K562 (cell line): ENCODE measurements at regions not wholly inside any gene's neighbourhood (a gene's known extent, or its start where the extent isn't known, plus 50 kb on each side); places are given as distances from the start of the nearest gene placed in this dataset.

Source experiments
- ATAC-seq: fragments of 200-7000 bp; cut with Tn5 transposase; 3 replicates; pipeline ENCODE4 v1.9.1; 2020; ENCODE audit warnings: moderate library complexity
- BruUV-seq: library from RNA; stranded (reverse); fragments of 400-500 nt; replicated peaks from 2 replicates; lab custom pipeline; 2021; lab: Mats Ljungman, UMichigan
- CTCF ChIA-PET: fragments of 300-600 bp; formaldehyde crosslinking; extraction: SDS; loops from one replicate; lab custom pipeline; 2021; ENCODE audit warnings: low intra/inter-chr PET ratio; lab: Yijun Ruan, JAX
- POLR2A ChIA-PET: fragments of 300-600, 350-650 bp; sonication (Branson Sonifier 250); formaldehyde crosslinking; extraction: SDS; loops from one replicate; lab custom pipeline; 2021; ENCODE audit warnings: antibody characterized with exemption, inconsistent platforms; lab: Yijun Ruan, JAX
- DNase-seq, 4 experiments: peaks; one replicate each; pipeline versions ENCODE4 v3.0.0 to v3.0.0-alpha.2; 2011 to 2018; ENCODE audit warnings: low spot score in 3 of 4, mixed read lengths in 3 of 4; ENCODE audit errors: extremely low read depth in 1 of 4
- FAIRE-seq: peaks from 2 replicates; lab custom pipeline; 2011; peaks lifted over from hg19 to GRCh38; lab: Jason Lieb, UNC
- H2AFZ ChIP-seq: 2 replicates; pipeline ENCODE4 v1.6.0; 2011; ENCODE audit warnings: low read depth, low read length, control low read depth, inconsistent platforms
- H3K27ac ChIP-seq: fragments of 200-600 bp; 3 replicates; pipeline ENCODE4 v1.8.0; 2011; ENCODE audit warnings: low read depth, mild to moderate bottlenecking, control low read depth, inconsistent platforms, low read length, moderate library complexity, mixed read lengths; ENCODE audit errors: extremely low read depth
- H3K27me3 ChIP-seq, 2 experiments: fragments of 300-600 bp in 1 of 2; 2 replicates in 1 of 2; 3 replicates in 1 of 2; pipeline versions ENCODE4 v1.6.0 to v1.8.0; 2011; ENCODE audit warnings: inconsistent platforms in 2 of 2, low read length in 2 of 2, mild to moderate bottlenecking in 1 of 2, mixed read lengths in 1 of 2, moderate library complexity in 1 of 2; ENCODE audit not compliant: control insufficient read depth in 2 of 2, insufficient read depth in 2 of 2
- H3K36me3 ChIP-seq: fragments of 300-600 bp; 3 replicates; pipeline ENCODE4 v1.8.0; 2011; ENCODE audit warnings: mild to moderate bottlenecking, low read length, inconsistent platforms; ENCODE audit not compliant: control insufficient read depth, insufficient read depth
- H3K4me1 ChIP-seq, 2 experiments: fragments of 200-600 bp in 1 of 2; replicated peaks in 1 of 2; 2 replicates in 1 of 2; 3 replicates in 1 of 2; pipeline versions ENCODE4 v1.5.1 to v1.8.0; 2011; ENCODE audit warnings: inconsistent platforms in 2 of 2, low read length in 2 of 2, mild to moderate bottlenecking in 1 of 2, mixed read lengths in 1 of 2, moderate library complexity in 1 of 2; ENCODE audit not compliant: control insufficient read depth in 2 of 2, insufficient read depth in 2 of 2
- H3K4me2 ChIP-seq: 2 replicates; pipeline ENCODE4 v1.6.1; 2011; ENCODE audit warnings: low read length, control low read depth, inconsistent platforms, mixed read lengths; ENCODE audit not compliant: insufficient read depth
- H3K4me3 ChIP-seq: fragments of 200-600 bp; sonication (generic), shearing (Covaris generic); 2 replicates; pipeline ENCODE4 v1.5.1; 2016; ENCODE audit warnings: control low read depth, inconsistent platforms
- H3K79me2 ChIP-seq: fragments of 200-600 bp; 3 replicates; pipeline ENCODE4 v1.8.0; 2011; ENCODE audit warnings: low read length, inconsistent platforms; ENCODE audit not compliant: control insufficient read depth, insufficient read depth
- H3K9ac ChIP-seq, 2 experiments: 2 replicates each; pipeline versions ENCODE4 v1.6.0 to v1.6.1; 2011; ENCODE audit warnings: low read depth in 2 of 2, low read length in 2 of 2, control low read depth in 1 of 2, inconsistent platforms in 1 of 2, mild to moderate bottlenecking in 1 of 2, mixed read lengths in 1 of 2; ENCODE audit not compliant: insufficient read depth in 1 of 2
- H3K9me1 ChIP-seq: one replicate; pipeline ENCODE4 v1.6.0; 2011; ENCODE audit warnings: inconsistent platforms, mild to moderate bottlenecking, low read length, moderate library complexity; ENCODE audit not compliant: control insufficient read depth, insufficient read depth
- H3K9me3 ChIP-seq: replicated peaks from 2 replicates; pipeline ENCODE4 v1.5.1; 2011; ENCODE audit warnings: low read depth, low read length, inconsistent platforms; ENCODE audit not compliant: control insufficient read depth, insufficient read depth
- H4K20me1 ChIP-seq: replicated peaks from 2 replicates; pipeline ENCODE4 v1.6.1; 2011; ENCODE audit warnings: low read length, inconsistent platforms, mixed read lengths; ENCODE audit not compliant: control insufficient read depth, insufficient read depth
- BCOR ChIP-seq: fragments of 450-650 bp; IDR thresholded peaks from 2 replicates; pipeline ENCODE4 v1.6.1; 2016
- CBX3 ChIP-seq, 2 experiments: IDR thresholded peaks; 1 replicate in 1 of 2; 2 replicates in 1 of 2; pipeline ENCODE4 v1.6.1; 2012; ENCODE audit warnings: inconsistent platforms in 2 of 2, low read length in 2 of 2, borderline replicate concordance in 1 of 2, control low read depth in 1 of 2
- NFXL1 ChIP-seq: fragments of 450-650 bp; formaldehyde crosslinking; IDR thresholded peaks from 2 replicates; pipeline ENCODE4 v1.4.0; 2021; ENCODE audit warnings: mild to moderate bottlenecking
- NUFIP1 ChIP-seq: fragments of 450-650 bp; IDR thresholded peaks from 2 replicates; pipeline ENCODE4 v1.6.1; 2018; ENCODE audit not compliant: partially characterized antibody
- TGIF2 ChIP-seq: sonication (generic); formaldehyde crosslinking; IDR thresholded peaks from 2 replicates; pipeline ENCODE4 v1.8.1; 2022; ENCODE audit warnings: mild to moderate bottlenecking, missing genetic modification reagents, moderate library complexity
- ZNF12 ChIP-seq: sonication (generic); formaldehyde crosslinking; IDR thresholded peaks from 2 replicates; pipeline ENCODE4 v1.4.0; 2020; ENCODE audit warnings: mild to moderate bottlenecking, missing genetic modification reagents
- ZNF639 ChIP-seq, 2 experiments: fragments of 200-800 bp in 1 of 2; sonication (Bioruptor generic) in 1 of 2; sonication (generic) in 1 of 2; formaldehyde crosslinking in 1 of 2; IDR thresholded peaks in 1 of 2; conservative IDR thresholded peaks in 1 of 2; 2 replicates each; pipeline versions ENCODE4 v1.5.0 to v1.6.1; 2016 to 2020; ENCODE audit warnings: missing compliant biosample characterization in 1 of 2, missing genetic modification characterization in 1 of 2, missing genetic modification reagents in 1 of 2
- WGBS: fragments of 100-300 bp; shearing (Covaris generic); methylation state at CpG from one replicate; pipeline ENCODE4 v1.1.6; 2016; ENCODE audit warnings: low coverage, mixed read lengths; ENCODE audit not compliant: insufficient coverage; ENCODE audit errors: missing lambda C conversion rate; 5-methylcytosine and 5-hydroxymethylcytosine counted together
- in situ Hi-C: fragments of 300-500 bp; cut with MboI; formaldehyde crosslinking; loops from 4 replicates; pipeline ENCODE4 v1.15.0; 2018; ENCODE audit warnings: inconsistent platforms, mixed read lengths
- intact Hi-C: fragments of 100-400 bp; cut with micrococcal nuclease; formaldehyde crosslinking; loops from 2 replicates; pipeline ENCODE4 v1.14.2; 2022
- TF ChIP-seq, protein P1 (sequence below), 3 experiments: fragments of 200-800 bp in 1 of 3; fragments of 250-450 bp in 1 of 3; fragments of 450-650 bp in 1 of 3; sonication (Bioruptor Pico) in 1 of 3; sonication (Bioruptor generic) in 1 of 3; formaldehyde crosslinking in 1 of 3; IDR thresholded peaks; 2 replicates each; pipeline versions ENCODE4 v1.6.1 to v1.8.0; 2016 to 2022; ENCODE audit warnings: mild to moderate bottlenecking in 2 of 3, missing genetic modification characterization in 2 of 3, missing compliant biosample characterization in 1 of 3, moderate library complexity in 1 of 3
- TF ChIP-seq, protein P2 (sequence below): fragments of 450-650 bp; IDR thresholded peaks from 2 replicates; pipeline ENCODE4 v1.6.1; 2016; ENCODE audit warnings: low read depth

- Histone ChIP-seq H4K20me1 (no peaks in the 10 kb centered on the region; the same call in 1 of the 2 replicates), H3K79me2 (no peaks in the 10 kb centered on the region), H3K36me3 (no peaks in the 10 kb centered on the region), H3K4me2 (no peak overlapping the region), H3K9ac (no peak overlapping the region), H3K9me3 (peaks cover 5% of the 10 kb centered on the region), H3K4me3 (no peak overlapping the region), H2AFZ (no peak overlapping the region), H3K27me3 (peaks cover 27 to 67% of the 10 kb centered on the region in 2 experiments; a peak in 4 of 5 replicates), H3K27ac (no peak overlapping the region), H3K9me1 (no peaks in the 10 kb centered on the region), H3K4me1 (peaks cover 2 to 33% of the 10 kb centered on the region in 2 experiments; a peak in 3 of 5 replicates)
- BruUV-seq = no TSS peak
- ATAC-seq = no peak
- CTCF ChIA-PET = no interaction called here
- FAIRE-seq = no peak
- POLR2A ChIA-PET = no interaction called here
- no peak for DNase-seq
- 5% methylated on average over 4 of the region's 4 CpGs for WGBS
- intact Hi-C loops = no loop called here
- in situ Hi-C loops = no loop called here
- TF ChIP-seq TGIF2 = no peak
- TF ChIP-seq NUFIP1 = no peak
- TF ChIP-seq, protein P1, sequence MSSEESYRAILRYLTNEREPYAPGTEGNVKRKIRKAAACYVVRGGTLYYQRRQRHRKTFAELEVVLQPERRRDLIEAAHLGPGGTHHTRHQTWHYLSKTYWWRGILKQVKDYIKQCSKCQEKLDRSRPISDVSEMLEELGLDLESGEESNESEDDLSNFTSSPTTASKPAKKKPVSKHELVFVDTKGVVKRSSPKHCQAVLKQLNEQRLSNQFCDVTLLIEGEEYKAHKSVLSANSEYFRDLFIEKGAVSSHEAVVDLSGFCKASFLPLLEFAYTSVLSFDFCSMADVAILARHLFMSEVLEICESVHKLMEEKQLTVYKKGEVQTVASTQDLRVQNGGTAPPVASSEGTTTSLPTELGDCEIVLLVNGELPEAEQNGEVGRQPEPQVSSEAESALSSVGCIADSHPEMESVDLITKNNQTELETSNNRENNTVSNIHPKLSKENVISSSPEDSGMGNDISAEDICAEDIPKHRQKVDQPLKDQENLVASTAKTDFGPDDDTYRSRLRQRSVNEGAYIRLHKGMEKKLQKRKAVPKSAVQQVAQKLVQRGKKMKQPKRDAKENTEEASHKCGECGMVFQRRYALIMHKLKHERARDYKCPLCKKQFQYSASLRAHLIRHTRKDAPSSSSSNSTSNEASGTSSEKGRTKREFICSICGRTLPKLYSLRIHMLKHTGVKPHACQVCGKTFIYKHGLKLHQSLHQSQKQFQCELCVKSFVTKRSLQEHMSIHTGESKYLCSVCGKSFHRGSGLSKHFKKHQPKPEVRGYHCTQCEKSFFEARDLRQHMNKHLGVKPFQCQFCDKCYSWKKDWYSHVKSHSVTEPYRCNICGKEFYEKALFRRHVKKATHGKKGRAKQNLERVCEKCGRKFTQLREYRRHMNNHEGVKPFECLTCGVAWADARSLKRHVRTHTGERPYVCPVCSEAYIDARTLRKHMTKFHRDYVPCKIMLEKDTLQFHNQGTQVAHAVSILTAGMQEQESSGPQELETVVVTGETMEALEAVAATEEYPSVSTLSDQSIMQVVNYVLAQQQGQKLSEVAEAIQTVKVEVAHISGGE (CRISPR knock-in tag; IDR thresholded peaks at IDR 0.05) = no peak
- TF ChIP-seq ZNF639 (CRISPR knock-in tag; conservative IDR thresholded peaks at IDR 0.05 in 1 of 2, IDR thresholded peaks at IDR 0.05 in 1 of 2) = no peak
- TF ChIP-seq, protein P2, sequence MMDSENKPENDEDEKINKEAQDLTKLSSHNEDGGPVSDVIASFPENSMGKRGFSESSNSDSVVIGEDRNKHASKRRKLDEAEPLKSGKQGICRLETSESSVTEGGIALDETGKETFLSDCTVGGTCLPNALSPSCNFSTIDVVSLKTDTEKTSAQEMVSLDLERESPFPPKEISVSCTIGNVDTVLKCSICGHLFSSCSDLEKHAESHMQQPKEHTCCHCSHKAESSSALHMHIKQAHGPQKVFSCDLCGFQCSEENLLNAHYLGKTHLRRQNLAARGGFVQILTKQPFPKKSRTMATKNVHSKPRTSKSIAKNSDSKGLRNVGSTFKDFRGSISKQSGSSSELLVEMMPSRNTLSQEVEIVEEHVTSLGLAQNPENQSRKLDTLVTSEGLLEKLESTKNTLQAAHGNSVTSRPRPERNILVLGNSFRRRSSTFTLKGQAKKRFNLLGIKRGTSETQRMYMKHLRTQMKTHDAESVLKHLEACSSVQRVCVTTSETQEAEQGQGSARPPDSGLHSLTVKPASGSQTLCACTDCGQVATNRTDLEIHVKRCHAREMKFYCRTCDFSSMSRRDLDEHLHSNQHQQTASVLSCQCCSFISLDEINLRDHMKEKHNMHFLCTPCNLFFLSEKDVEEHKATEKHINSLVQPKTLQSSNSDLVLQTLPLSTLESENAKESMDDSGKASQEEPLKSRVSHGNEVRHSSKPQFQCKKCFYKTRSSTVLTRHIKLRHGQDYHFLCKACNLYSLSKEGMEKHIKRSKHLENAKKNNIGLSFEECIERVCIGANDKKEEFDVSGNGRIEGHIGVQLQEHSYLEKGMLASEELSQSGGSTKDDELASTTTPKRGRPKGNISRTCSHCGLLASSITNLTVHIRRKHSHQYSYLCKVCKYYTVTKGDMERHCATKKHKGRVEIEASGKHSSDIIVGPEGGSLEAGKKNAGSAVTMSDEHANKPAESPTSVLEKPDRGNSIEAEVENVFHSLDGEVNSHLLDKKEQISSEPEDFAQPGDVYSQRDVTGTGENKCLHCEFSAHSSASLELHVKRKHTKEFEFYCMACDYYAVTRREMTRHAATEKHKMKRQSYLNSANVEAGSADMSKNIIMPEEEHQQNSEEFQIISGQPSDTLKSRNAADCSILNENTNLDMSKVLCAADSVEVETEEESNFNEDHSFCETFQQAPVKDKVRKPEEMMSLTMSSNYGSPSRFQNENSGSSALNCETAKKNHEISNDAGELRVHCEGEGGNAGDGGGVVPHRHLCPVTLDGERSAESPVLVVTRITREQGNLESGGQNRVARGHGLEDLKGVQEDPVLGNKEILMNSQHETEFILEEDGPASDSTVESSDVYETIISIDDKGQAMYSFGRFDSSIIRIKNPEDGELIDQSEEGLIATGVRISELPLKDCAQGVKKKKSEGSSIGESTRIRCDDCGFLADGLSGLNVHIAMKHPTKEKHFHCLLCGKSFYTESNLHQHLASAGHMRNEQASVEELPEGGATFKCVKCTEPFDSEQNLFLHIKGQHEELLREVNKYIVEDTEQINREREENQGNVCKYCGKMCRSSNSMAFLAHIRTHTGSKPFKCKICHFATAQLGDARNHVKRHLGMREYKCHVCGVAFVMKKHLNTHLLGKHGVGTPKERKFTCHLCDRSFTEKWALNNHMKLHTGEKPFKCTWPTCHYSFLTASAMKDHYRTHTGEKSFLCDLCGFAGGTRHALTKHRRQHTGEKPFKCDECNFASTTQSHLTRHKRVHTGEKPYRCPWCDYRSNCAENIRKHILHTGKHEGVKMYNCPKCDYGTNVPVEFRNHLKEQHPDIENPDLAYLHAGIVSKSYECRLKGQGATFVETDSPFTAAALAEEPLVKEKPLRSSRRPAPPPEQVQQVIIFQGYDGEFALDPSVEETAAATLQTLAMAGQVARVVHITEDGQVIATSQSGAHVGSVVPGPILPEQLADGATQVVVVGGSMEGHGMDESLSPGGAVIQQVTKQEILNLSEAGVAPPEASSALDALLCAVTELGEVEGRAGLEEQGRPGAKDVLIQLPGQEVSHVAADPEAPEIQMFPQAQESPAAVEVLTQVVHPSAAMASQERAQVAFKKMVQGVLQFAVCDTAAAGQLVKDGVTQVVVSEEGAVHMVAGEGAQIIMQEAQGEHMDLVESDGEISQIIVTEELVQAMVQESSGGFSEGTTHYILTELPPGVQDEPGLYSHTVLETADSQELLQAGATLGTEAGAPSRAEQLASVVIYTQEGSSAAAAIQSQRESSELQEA = no peak
- 0 out of 2 replicates have a peak, but pooled peaks have one; percentile 43 for TF ChIP-seq ZNF12 (CRISPR knock-in tag)
- TF ChIP-seq NFXL1 (CRISPR knock-in tag) = no peak
- TF ChIP-seq CBX3 (IDR thresholded peaks at IDR 0.05; ENCODE audit: borderline replicate concordance in 1 of 2, low read length in 2 of 2) = peak in 1 of 2 experiments; percentile 64; a peak in 2 of 3 replicates
- peak; percentile 83; the same call in 1 of the 2 replicates for TF ChIP-seq BCOR
Measured at GRCh38 chr12:132424811-132425210, 65.1 kb upstream of the FBRSL1 start.
